PC-9 (cell line): ENCODE measurements at regions not wholly inside any gene's neighbourhood (a gene's known extent, or its start where the extent isn't known, plus 50 kb on each side); places are given as distances from the start of the nearest gene placed in this dataset.

Source experiments
- BruUV-seq: library from RNA; stranded (reverse); fragments of 400-500 nt; replicated peaks from 2 replicates; lab custom pipeline; 2021; lab: Mats Ljungman, UMichigan
- CTCF ChIA-PET: fragments of 300-600 bp; sonication (Branson Sonifier 250); formaldehyde crosslinking; loops from one replicate; lab custom pipeline; 2022; ENCODE audit warnings: antibody characterized with exemption; lab: Charles Lee
- POLR2A ChIA-PET: fragments of 300-600 bp; sonication (Branson Sonifier 250); formaldehyde crosslinking; loops from one replicate; lab custom pipeline; 2022; ENCODE audit warnings: antibody characterized with exemption; ENCODE audit not compliant: unreplicated experiment; lab: Charles Lee
- DNase-seq, 2 experiments: peaks; one replicate each; pipeline versions ENCODE4 v3.0.0 to v3.0.0-alpha.2; 2015 to 2022; ENCODE audit warnings: mixed read lengths in 1 of 2
- H2AFZ ChIP-seq: fragments of 200-600 bp; sonication (generic); 2 replicates; pipeline ENCODE4 v1.8.1; 2017; ENCODE audit warnings: antibody characterized with exemption
- H3F3A ChIP-seq: fragments of 200-600 bp; sonication (generic); 2 replicates; pipeline ENCODE4 v1.8.1; 2017; ENCODE audit warnings: antibody characterized with exemption, mild to moderate bottlenecking, low read depth; ENCODE audit not compliant: insufficient read depth
- H3K27ac ChIP-seq: fragments of 200-600 bp; sonication (generic); 2 replicates; pipeline ENCODE4 v1.6.1; 2016; ENCODE audit warnings: mixed run types
- H3K27me3 ChIP-seq: fragments of 200-600 bp; sonication (generic); 2 replicates; pipeline ENCODE4 v1.6.1; 2016; ENCODE audit warnings: low read depth, mixed run types; ENCODE audit not compliant: insufficient read depth
- H3K36me3 ChIP-seq: fragments of 200-600 bp; sonication (generic); 2 replicates; pipeline ENCODE4 v1.6.1; 2016; ENCODE audit warnings: low read depth, mixed run types
- H3K4me1 ChIP-seq: fragments of 200-600 bp; sonication (generic); replicated peaks from 2 replicates; pipeline ENCODE4 v1.6.1; 2016; ENCODE audit warnings: mixed run types; ENCODE audit not compliant: insufficient read depth
- H3K4me2 ChIP-seq: fragments of 200-600 bp; sonication (generic); 2 replicates; pipeline ENCODE4 v1.6.1; 2017; ENCODE audit warnings: mixed run types
- H3K4me3 ChIP-seq: fragments of 200-600 bp; sonication (generic); 2 replicates; pipeline ENCODE4 v1.6.1; 2016; ENCODE audit warnings: mixed run types
- H3K79me2 ChIP-seq: fragments of 200-600 bp; sonication (generic); 2 replicates; pipeline ENCODE4 v1.6.1; 2017; ENCODE audit warnings: low read depth, mixed run types
- H3K9me2 ChIP-seq: fragments of 200-600 bp; sonication (generic); 2 replicates; pipeline ENCODE4 v1.8.1; 2017; ENCODE audit warnings: mild to moderate bottlenecking; ENCODE audit not compliant: insufficient read depth
- H3K9me3 ChIP-seq: fragments of 200-600 bp; sonication (generic); 2 replicates; pipeline ENCODE4 v1.8.1; 2016; ENCODE audit warnings: low read depth; ENCODE audit not compliant: insufficient read depth
- H4K20me1 ChIP-seq: fragments of 200-600 bp; sonication (generic); 2 replicates; pipeline ENCODE4 v1.8.1; 2017; ENCODE audit not compliant: insufficient read depth
- CTCF ChIP-seq: fragments of 200-600 bp; sonication (generic); conservative IDR thresholded peaks from 2 replicates; pipeline ENCODE4 v1.6.1; 2017; ENCODE audit warnings: mixed run types, antibody characterized with exemption, mild to moderate bottlenecking, moderate library complexity
- EZH2 ChIP-seq: fragments of 200-600 bp; sonication (generic); IDR thresholded peaks from 2 replicates; pipeline ENCODE4 v1.8.0; 2017; ENCODE audit warnings: antibody characterized with exemption, low read depth
- intact Hi-C: fragments of 100-400 bp; cut with micrococcal nuclease; formaldehyde crosslinking; loops from one replicate; pipeline ENCODE4 v1.10.0; 2022; ENCODE audit not compliant: unreplicated experiment

DNA sequence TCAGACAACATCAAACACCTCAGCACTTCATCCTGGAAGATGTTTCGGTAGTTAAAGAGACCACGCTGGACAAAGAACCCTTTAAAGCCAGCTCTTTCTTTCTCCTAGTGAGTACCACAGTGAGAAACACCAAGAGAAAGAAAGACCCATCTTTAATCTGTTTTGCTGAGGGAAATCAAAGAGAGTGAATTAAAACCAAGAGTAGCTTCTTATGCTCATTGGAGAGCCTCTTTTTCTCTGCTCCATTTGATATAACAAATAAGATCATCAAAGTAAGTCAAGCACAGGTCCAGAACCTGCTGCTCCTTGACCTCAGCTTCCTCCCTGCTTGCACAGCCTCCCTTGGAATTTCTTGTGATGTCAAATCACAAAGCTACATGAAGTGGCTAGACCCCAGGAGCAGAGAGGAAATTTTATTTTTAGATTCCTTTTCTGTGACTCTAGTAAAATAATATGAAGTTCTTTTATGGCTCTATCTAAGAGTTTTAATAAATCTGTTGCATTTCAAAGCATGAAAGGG is 436.4 kb downstream of the C3orf38 start:
- H3F3A ChIP-seq, result no peaks in the 10 kb centered on the region
- H3K4me2 ChIP-seq, result no peak overlapping the region
- H3K4me1 ChIP-seq, result no peaks in the 10 kb centered on the region
- TF ChIP-seq EZH2 (no peak), CTCF (no peak)
- no TSS peak for BruUV-seq
- CTCF ChIA-PET, result no interaction called here
- POLR2A ChIA-PET, result no interaction called here
- no peak overlapping the region for H3K4me3 ChIP-seq
- H3K79me2 ChIP-seq, result no peaks in the 10 kb centered on the region
- no peak for DNase-seq
- no peak overlapping the region for H3K27ac ChIP-seq
- intact Hi-C loops, result no loop called here
- no peaks in the 10 kb centered on the region for H3K36me3 ChIP-seq
- no peaks in the 10 kb centered on the region for H3K27me3 ChIP-seq
- no peaks in the 10 kb centered on the region for H3K9me3 ChIP-seq
- H2AFZ ChIP-seq, result no peak overlapping the region
- H3K9me2 ChIP-seq, result no peaks in the 10 kb centered on the region
- H4K20me1 ChIP-seq, result no peaks in the 10 kb centered on the region

DNA sequence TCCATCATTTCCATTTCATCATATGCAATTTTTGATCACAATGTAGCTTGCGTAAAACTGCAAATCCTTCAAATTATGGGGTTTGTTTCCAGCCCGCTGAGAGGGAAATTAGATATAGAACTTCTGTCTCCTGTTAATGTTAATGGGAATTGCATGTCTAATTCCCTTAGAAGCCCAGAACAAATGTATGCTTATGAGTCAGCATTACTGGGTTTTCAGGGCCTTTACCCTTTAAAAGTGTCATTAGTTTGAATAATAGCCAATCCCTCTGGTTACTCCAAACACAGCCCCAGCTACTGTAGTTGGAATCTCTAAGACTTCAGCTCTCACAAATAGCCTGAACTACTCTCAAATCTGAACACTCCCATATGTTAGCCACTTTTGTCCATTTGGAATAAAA is 439.4 kb downstream of the C3orf38 start:
- ChIA-PET POLR2A (no interaction called here), CTCF (no interaction called here)
- no peaks in the 10 kb centered on the region for H3K27me3 ChIP-seq
- H3K36me3 ChIP-seq, result no peaks in the 10 kb centered on the region
- DNase-seq, result no peak
- no peaks in the 10 kb centered on the region for H3F3A ChIP-seq
- H4K20me1 ChIP-seq, result no peaks in the 10 kb centered on the region
- TF ChIP-seq CTCF (no peak), EZH2 (no peak)
- no peaks in the 10 kb centered on the region for H3K79me2 ChIP-seq
- no peak overlapping the region for H3K4me3 ChIP-seq
- no peak overlapping the region for H3K27ac ChIP-seq
- intact Hi-C loops, result no loop called here
- H3K4me2 ChIP-seq, result no peak overlapping the region
- H3K4me1 ChIP-seq, result no peaks in the 10 kb centered on the region
- H3K9me3 ChIP-seq, result no peaks in the 10 kb centered on the region
- H2AFZ ChIP-seq, result no peak overlapping the region
- no TSS peak for BruUV-seq
- no peaks in the 10 kb centered on the region for H3K9me2 ChIP-seq

GRCh38 chr3:88595026-88595425 is 445.3 kb downstream of the C3orf38 start:
- Histone ChIP-seq H3F3A (no peaks in the 10 kb centered on the region), H3K36me3 (no peaks in the 10 kb centered on the region), H3K27me3 (no peaks in the 10 kb centered on the region), H3K4me1 (no peaks in the 10 kb centered on the region), H2AFZ (no peak overlapping the region), H3K4me2 (no peak overlapping the region), H3K27ac (no peak overlapping the region), H4K20me1 (no peaks in the 10 kb centered on the region), H3K9me3 (no peaks in the 10 kb centered on the region), H3K4me3 (no peak overlapping the region), H3K9me2 (no peaks in the 10 kb centered on the region), H3K79me2 (no peaks in the 10 kb centered on the region)
- intact Hi-C loops, result no loop called here
- TF ChIP-seq EZH2 (no peak), CTCF (no peak)
- CTCF ChIA-PET, result no interaction called here
- POLR2A ChIA-PET, result no interaction called here
- DNase-seq, result no peak
- BruUV-seq, result no TSS peak
